ENCODE measurements at regions not wholly inside any gene's neighbourhood (a gene's known extent, or its start where the extent isn't known, plus 50 kb on each side); places are given as distances from the start of the nearest gene placed in this dataset.

DNA sequence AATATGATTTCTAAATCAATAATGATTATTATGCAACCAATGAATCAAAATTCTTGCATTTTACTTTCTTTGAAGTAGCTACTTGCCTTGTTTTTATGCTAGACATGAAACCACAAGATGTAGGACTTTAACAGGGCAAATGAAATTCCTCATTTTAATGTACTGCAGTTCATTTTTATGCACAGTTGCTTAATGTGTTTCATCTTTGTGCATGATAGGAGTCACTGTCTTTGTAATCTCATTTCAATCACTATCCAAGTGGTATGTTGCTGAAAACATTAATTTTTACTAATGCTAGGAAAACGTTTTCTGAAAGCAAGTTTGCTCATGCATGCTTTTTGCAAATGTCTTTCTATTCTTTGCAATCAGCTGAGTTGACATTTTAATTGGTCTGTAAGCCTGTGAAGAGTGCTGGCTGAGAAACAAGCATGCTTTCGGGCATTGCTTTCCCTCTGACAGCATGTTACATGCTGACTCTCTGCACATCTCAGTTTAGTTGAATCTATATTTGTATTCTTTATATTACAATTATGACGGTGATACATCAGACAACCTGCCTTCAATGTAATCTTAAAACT lies 535.0 kb upstream of the CDH18 start:
- TF ChIP-seq POLR2A (IDR thresholded peaks at IDR 0.05; ENCODE audit: low read depth, low read length) (no peak), POLR2AphosphoS5 (IDR thresholded peaks at IDR 0.05; ENCODE audit: low read depth, low read length) (no peak)

Measured in GM12891 (cell line).